Smooth muscle cell (in vitro differentiated cells): ENCODE measurements at regions not wholly inside any gene's neighbourhood (a gene's known extent, or its start where the extent isn't known, plus 50 kb on each side); places are given as distances from the start of the nearest gene placed in this dataset.
A peak's percentile ranks its signal among the peaks of the same experiment; 100 is the strongest.
"Not testable (repeated sequence)": the region's sequence is repeated elsewhere in the genome, so short reads cannot be mapped to it uniquely, and the experiment has no call there.

ENCODE experiments used
- DNase-seq: peaks from one replicate; lab custom pipeline; 2025; ENCODE audit not compliant: unreplicated experiment; lab: John Stamatoyannopoulos, UW
- H2AFZ ChIP-seq: fragments of 200-600 bp; sonication (generic); 2 replicates; pipeline ENCODE4 v1.6.0; 2016; ENCODE audit warnings: antibody characterized with exemption, low read depth, mild to moderate bottlenecking
- H3F3A ChIP-seq: fragments of 200-600 bp; sonication (generic); 2 replicates; pipeline ENCODE4 v1.6.0; 2017; ENCODE audit warnings: antibody characterized with exemption, low read depth
- H3K27ac ChIP-seq: fragments of 200-600 bp; sonication (generic); 2 replicates; pipeline ENCODE4 v1.5.1; 2016; ENCODE audit warnings: low read depth, mild to moderate bottlenecking
- H3K27me3 ChIP-seq: fragments of 200-600 bp; sonication (generic); 2 replicates; pipeline ENCODE4 v1.6.1; 2016; ENCODE audit warnings: low read depth, mild to moderate bottlenecking
- H3K36me3 ChIP-seq: fragments of 200-600 bp; sonication (generic); 2 replicates; pipeline ENCODE4 v1.5.1; 2016; ENCODE audit warnings: low read depth
- H3K4me1 ChIP-seq: fragments of 200-600 bp; sonication (generic); 2 replicates; pipeline ENCODE4 v1.5.1; 2016; ENCODE audit warnings: low read depth
- H3K4me2 ChIP-seq: fragments of 200-600 bp; sonication (generic); 2 replicates; pipeline ENCODE4 v1.6.0; 2016; ENCODE audit warnings: mild to moderate bottlenecking
- H3K4me3 ChIP-seq: fragments of 200-600 bp; sonication (generic); 2 replicates; pipeline ENCODE4 v1.5.1; 2016; ENCODE audit warnings: mild to moderate bottlenecking
- H3K79me2 ChIP-seq: fragments of 200-600 bp; sonication (generic); 2 replicates; pipeline ENCODE4 v1.6.0; 2016; ENCODE audit warnings: low read depth, mild to moderate bottlenecking
- H3K9ac ChIP-seq: fragments of 200-600 bp; sonication (generic); 2 replicates; pipeline ENCODE4 v1.6.0; 2016; ENCODE audit warnings: low read depth
- H3K9me3 ChIP-seq: fragments of 200-600 bp; sonication (generic); replicated peaks from 2 replicates; pipeline ENCODE4 v1.5.1; 2016; ENCODE audit warnings: low read depth
- H4K20me1 ChIP-seq: fragments of 200-600 bp; sonication (generic); 2 replicates; pipeline ENCODE4 v1.6.0; 2016; ENCODE audit warnings: low read depth
- WGBS: methylation state at CpG from one replicate; pipeline ENCODE4 v1.1.7; 2016; ENCODE audit warnings: low lambda C conversion rate; 5-methylcytosine and 5-hydroxymethylcytosine counted together
- TF ChIP-seq, protein P1 (sequence below): fragments of 200-600 bp; sonication (generic); IDR thresholded peaks from 2 replicates; pipeline ENCODE4 v1.5.1; 2017; ENCODE audit warnings: borderline replicate concordance, mild to moderate bottlenecking, antibody characterized with exemption; ENCODE audit not compliant: insufficient read depth, poor library complexity, severe bottlenecking

DNA sequence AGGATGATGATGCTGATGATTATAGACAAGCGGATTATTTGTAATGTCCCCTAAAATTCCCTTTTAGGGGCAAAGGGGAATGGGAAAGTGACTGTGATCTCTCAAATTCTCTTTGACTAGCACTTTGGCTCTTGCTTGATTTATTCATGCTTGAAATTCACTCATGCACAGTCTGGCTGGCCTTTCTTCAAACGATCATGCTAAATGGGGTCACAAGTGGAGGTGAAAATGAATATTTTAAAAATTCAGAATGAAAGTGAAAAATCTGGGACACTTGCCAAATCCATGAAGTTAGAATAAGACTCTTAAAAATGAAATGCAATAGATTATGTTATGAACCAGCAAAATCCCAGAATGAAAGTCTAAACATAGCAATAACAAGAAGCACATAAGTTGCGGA is 173.4 kb upstream of the RAI2 start:
- WGBS: 75% methylated on average over 3 of the region's 3 CpGs
- Histone ChIP-seq H3K9ac (no peak overlapping the region), H3F3A (no peaks in the 10 kb centered on the region), H3K4me2 (no peak overlapping the region), H3K9me3 (no peaks in the 10 kb centered on the region), H4K20me1 (no peaks in the 10 kb centered on the region), H2AFZ (no peak overlapping the region), H3K79me2 (no peaks in the 10 kb centered on the region), H3K27ac (no peak overlapping the region), H3K4me3 (no peak overlapping the region), H3K36me3 (no peaks in the 10 kb centered on the region), H3K4me1 (no peaks in the 10 kb centered on the region), H3K27me3 (no peaks in the 10 kb centered on the region)
- no peak for DNase-seq
- TF ChIP-seq, protein P1, sequence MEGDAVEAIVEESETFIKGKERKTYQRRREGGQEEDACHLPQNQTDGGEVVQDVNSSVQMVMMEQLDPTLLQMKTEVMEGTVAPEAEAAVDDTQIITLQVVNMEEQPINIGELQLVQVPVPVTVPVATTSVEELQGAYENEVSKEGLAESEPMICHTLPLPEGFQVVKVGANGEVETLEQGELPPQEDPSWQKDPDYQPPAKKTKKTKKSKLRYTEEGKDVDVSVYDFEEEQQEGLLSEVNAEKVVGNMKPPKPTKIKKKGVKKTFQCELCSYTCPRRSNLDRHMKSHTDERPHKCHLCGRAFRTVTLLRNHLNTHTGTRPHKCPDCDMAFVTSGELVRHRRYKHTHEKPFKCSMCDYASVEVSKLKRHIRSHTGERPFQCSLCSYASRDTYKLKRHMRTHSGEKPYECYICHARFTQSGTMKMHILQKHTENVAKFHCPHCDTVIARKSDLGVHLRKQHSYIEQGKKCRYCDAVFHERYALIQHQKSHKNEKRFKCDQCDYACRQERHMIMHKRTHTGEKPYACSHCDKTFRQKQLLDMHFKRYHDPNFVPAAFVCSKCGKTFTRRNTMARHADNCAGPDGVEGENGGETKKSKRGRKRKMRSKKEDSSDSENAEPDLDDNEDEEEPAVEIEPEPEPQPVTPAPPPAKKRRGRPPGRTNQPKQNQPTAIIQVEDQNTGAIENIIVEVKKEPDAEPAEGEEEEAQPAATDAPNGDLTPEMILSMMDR: no peak

DNA sequence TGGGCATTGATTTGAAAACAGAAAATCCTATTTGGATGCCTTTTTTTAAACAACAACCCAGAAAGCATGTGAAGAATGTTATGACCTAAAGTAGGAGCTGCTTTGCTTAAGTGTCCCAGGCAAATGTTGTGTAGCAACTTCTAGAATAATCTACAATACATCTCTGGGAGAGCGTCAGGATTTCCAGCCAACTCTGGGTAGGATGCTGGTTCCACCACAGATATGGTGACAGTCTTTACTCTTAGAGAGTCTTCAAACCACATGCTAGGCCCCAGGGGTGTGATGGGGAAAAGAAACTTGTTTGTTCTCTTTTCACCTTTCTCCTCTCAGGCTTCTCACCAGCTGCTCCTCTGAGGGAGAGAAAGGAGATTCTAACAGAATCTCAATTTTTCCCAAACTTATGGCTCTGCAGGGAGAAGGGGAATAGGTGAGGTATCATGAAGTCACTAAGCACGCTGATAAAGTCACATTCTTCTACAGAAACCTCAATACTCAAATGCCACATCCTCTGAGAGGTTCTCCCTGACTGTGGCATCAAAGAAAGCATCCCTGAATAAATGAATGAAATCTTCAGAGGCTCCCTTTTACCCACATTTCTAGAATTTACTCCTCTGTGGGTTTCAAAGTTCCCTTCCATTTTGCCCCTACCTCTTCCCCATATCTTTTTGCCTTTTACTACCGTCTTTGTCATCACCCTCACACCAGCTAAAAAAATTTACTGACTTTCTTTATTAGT is 171.6 kb upstream of the RAI2 start:
- TF ChIP-seq, protein P1: no peak
- H3K4me3 ChIP-seq: no peak overlapping the region
- H3K9me3 ChIP-seq: peaks cover 5% of the 10 kb centered on the region
- no peaks in the 10 kb centered on the region for H3K27me3 ChIP-seq
- H3K36me3 ChIP-seq: no peaks in the 10 kb centered on the region
- no peaks in the 10 kb centered on the region for H3F3A ChIP-seq
- WGBS: 43% methylated on average over 3 of the region's 3 CpGs
- peak overlapping the region; percentile 3 for H3K4me2 ChIP-seq
- no peaks in the 10 kb centered on the region for H4K20me1 ChIP-seq
- H3K9ac ChIP-seq: no peak overlapping the region
- H2AFZ ChIP-seq: no peak overlapping the region
- no peak overlapping the region for H3K27ac ChIP-seq
- H3K79me2 ChIP-seq: no peaks in the 10 kb centered on the region
- no peak for DNase-seq
- H3K4me1 ChIP-seq: no peaks in the 10 kb centered on the region

DNA sequence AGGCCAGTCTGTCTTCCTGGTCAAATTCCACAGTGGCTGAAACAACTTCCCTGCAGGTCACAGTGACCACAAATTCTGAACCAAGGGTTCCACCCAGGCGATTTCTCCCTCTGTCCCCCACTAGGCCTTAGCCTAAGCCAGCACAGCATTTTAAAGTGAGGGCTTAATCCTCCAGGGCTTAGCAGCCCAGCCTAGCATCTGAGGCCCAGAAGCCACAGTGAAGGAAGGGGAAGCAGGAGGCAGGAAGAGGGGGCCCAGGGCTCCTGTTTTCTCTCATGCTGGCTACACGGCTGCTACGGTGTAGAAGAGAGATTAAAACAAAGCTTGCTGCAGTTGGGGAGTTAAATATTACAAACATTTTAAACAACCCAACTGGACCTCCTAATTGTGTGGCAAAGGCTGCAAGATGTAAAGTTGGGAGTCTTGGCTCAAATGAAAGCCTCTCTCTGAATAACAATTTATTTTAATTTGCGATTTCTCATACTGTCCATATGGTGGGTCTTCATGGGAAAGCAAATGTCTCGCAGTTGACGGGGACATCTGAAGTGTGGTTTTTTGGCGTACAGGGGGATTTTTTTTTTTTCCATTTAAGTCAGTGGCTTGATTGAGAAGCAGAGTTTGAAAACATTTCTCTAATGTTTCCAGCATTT is 170.8 kb upstream of the RAI2 start:
- Histone ChIP-seq H3K4me3 (no peak overlapping the region), H3K27me3 (no peaks in the 10 kb centered on the region), H3K4me2 (peak overlapping the region; percentile 3), H3K9ac (no peak overlapping the region), H3K4me1 (no peaks in the 10 kb centered on the region), H3F3A (no peaks in the 10 kb centered on the region), H2AFZ (no peak overlapping the region), H3K27ac (no peak overlapping the region), H3K36me3 (no peaks in the 10 kb centered on the region), H4K20me1 (no peaks in the 10 kb centered on the region), H3K79me2 (no peaks in the 10 kb centered on the region), H3K9me3 (peaks cover 5% of the 10 kb centered on the region)
- TF ChIP-seq, protein P1: no peak
- no peak for DNase-seq
- WGBS: 68% methylated on average over 7 of the region's 7 CpGs

DNA sequence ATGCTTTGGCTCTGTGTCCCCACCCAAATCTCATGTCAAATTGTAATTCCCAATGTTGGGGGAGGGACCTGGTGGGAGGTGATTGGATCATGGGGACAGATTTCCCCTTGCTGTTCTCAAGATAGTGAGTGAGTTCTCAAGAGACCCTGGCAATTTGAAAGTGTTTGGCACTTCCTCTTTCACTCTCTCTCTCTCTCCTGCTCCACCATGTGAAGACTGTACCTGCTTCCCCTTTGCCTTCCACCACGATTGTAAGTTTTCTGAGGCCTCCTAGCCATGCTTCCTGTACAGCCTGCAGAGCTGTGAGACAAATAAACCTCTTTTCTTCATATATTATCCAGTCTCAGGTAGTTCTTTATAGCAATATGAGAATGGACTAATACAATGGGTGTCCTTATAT is 169.6 kb upstream of the RAI2 start:
- H3K27me3 ChIP-seq, H3F3A ChIP-seq: not testable (repeated sequence)
- WGBS: 52% methylated on average over 1 of the region's 1 CpG

More for the DNA sequence above, 169.6 kb upstream of the RAI2 start:
- H4K20me1 ChIP-seq, H3K4me3 ChIP-seq, H3K36me3 ChIP-seq, H3K27ac ChIP-seq, H3K79me2 ChIP-seq, H3K9me3 ChIP-seq, H3K4me1 ChIP-seq, H3K4me2 ChIP-seq, DNase-seq, H3K9ac ChIP-seq, H2AFZ ChIP-seq: not testable (repeated sequence)
